OCI-LY3 (cell line): ENCODE measurements at regions not wholly inside any gene's neighbourhood (a gene's known extent, or its start where the extent isn't known, plus 50 kb on each side); places are given as distances from the start of the nearest gene placed in this dataset.

Source experiments
- EZH2phosphoT487 ChIP-seq: fragments of 200-600 bp; shearing (Covaris generic); IDR thresholded peaks from 2 replicates; pipeline ENCODE4 v1.6.1; 2018; ENCODE audit warnings: antibody characterized with exemption, mixed run types, low read depth
- TF ChIP-seq, protein P1 (sequence below): fragments of 200-600, 300-600 bp; sonication (generic); IDR thresholded peaks from 2 replicates; pipeline ENCODE4 v1.5.1; 2014; ENCODE audit warnings: antibody characterized with exemption, low read length, low read depth

GRCh38 chrX:26925088-26925487 lies 538.1 kb downstream of the PPP4R3C start:
- TF ChIP-seq, protein P1, sequence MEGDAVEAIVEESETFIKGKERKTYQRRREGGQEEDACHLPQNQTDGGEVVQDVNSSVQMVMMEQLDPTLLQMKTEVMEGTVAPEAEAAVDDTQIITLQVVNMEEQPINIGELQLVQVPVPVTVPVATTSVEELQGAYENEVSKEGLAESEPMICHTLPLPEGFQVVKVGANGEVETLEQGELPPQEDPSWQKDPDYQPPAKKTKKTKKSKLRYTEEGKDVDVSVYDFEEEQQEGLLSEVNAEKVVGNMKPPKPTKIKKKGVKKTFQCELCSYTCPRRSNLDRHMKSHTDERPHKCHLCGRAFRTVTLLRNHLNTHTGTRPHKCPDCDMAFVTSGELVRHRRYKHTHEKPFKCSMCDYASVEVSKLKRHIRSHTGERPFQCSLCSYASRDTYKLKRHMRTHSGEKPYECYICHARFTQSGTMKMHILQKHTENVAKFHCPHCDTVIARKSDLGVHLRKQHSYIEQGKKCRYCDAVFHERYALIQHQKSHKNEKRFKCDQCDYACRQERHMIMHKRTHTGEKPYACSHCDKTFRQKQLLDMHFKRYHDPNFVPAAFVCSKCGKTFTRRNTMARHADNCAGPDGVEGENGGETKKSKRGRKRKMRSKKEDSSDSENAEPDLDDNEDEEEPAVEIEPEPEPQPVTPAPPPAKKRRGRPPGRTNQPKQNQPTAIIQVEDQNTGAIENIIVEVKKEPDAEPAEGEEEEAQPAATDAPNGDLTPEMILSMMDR, result no peak
- TF ChIP-seq EZH2phosphoT487, result no peak
